WTC11 (cell line): ENCODE measurements at regions not wholly inside any gene's neighbourhood (a gene's known extent, or its start where the extent isn't known, plus 50 kb on each side); places are given as distances from the start of the nearest gene placed in this dataset.

Experiments used
- ATAC-seq: fragments of 200-7000 bp; cut with Tn5 transposase; 2 replicates; pipeline ENCODE4 v1.10.0; 2021; ENCODE audit warnings: mild to moderate bottlenecking, moderate library complexity
- CTCF ChIA-PET: fragments of 300-600 bp; sonication (Branson Sonifier 250); formaldehyde crosslinking; loops from one replicate; lab custom pipeline; 2021; ENCODE audit warnings: antibody characterized with exemption; lab: Charles Lee
- POLR2A ChIA-PET: fragments of 350-600 bp; sonication (Branson Sonifier 250); formaldehyde crosslinking; loops from one replicate; lab custom pipeline; 2021; ENCODE audit warnings: antibody characterized with exemption; lab: Charles Lee
- DNase-seq: peaks from one replicate; pipeline ENCODE4 v3.0.0; 2021; ENCODE audit warnings: low spot score
- H3K27ac Mint-ChIP-seq: 2 replicates; pipeline ENCODE4 v1.8.0; 2021; ENCODE audit warnings: mixed read lengths
- H3K27me3 Mint-ChIP-seq: 2 replicates; pipeline ENCODE4 v1.8.0; 2021; ENCODE audit warnings: low read depth, mild to moderate bottlenecking, moderate library complexity, mixed read lengths
- H3K36me3 Mint-ChIP-seq: 2 replicates; pipeline ENCODE4 v1.8.0; 2021; ENCODE audit warnings: mixed read lengths
- H3K4me1 Mint-ChIP-seq: 2 replicates; pipeline ENCODE4 v1.8.0; 2022; ENCODE audit warnings: mixed read lengths
- H3K4me3 Mint-ChIP-seq: 2 replicates; pipeline ENCODE4 v1.8.0; 2021; ENCODE audit warnings: mild to moderate bottlenecking, moderate library complexity, mixed read lengths
- H3K9me3 Mint-ChIP-seq: 2 replicates; pipeline ENCODE4 v1.8.0; 2021; ENCODE audit warnings: mixed read lengths
- ATF2 ChIP-seq: sonication (generic); formaldehyde crosslinking; IDR thresholded peaks from 2 replicates; pipeline ENCODE4 v1.8.1; 2022; ENCODE audit warnings: low read depth, missing genetic modification reagents, borderline replicate concordance
- EMX1 ChIP-seq: fragments of 250-450 bp; sonication (Bioruptor Pico); IDR thresholded peaks from 2 replicates; pipeline ENCODE4 v1.8.0; 2021; ENCODE audit warnings: mild to moderate bottlenecking
- FOXJ3 ChIP-seq: sonication (generic); formaldehyde crosslinking; IDR thresholded peaks from 2 replicates; pipeline ENCODE4 v1.9.0; 2021; ENCODE audit warnings: missing genetic modification reagents, mild to moderate bottlenecking, borderline replicate concordance
- FOXK1 ChIP-seq: sonication (generic); formaldehyde crosslinking; IDR thresholded peaks from 2 replicates; pipeline ENCODE4 v1.8.0; 2022; ENCODE audit warnings: mild to moderate bottlenecking, moderate library complexity, missing genetic modification reagents
- GABPB1 ChIP-seq: sonication (generic); formaldehyde crosslinking; IDR thresholded peaks from 2 replicates; pipeline ENCODE4 v1.8.1; 2023; ENCODE audit warnings: mild to moderate bottlenecking, missing genetic modification reagents
- HMGXB4 ChIP-seq: sonication (generic); formaldehyde crosslinking; IDR thresholded peaks from 2 replicates; pipeline ENCODE4 v1.8.1; 2023; ENCODE audit warnings: mild to moderate bottlenecking, moderate library complexity, missing genetic modification reagents
- KAT7 ChIP-seq: sonication (generic); formaldehyde crosslinking; IDR thresholded peaks from 2 replicates; pipeline ENCODE4 v1.8.1; 2023; ENCODE audit warnings: missing genetic modification reagents, mild to moderate bottlenecking, borderline replicate concordance
- SMAD3 ChIP-seq: sonication (generic); formaldehyde crosslinking; IDR thresholded peaks from 2 replicates; pipeline ENCODE4 v1.8.0; 2022; ENCODE audit warnings: missing genetic modification reagents, mild to moderate bottlenecking, borderline replicate concordance
- SMAD4 ChIP-seq: sonication (generic); formaldehyde crosslinking; IDR thresholded peaks from 2 replicates; pipeline ENCODE4 v1.8.0; 2022; ENCODE audit warnings: mild to moderate bottlenecking, missing genetic modification reagents
- USF1 ChIP-seq: sonication (generic); formaldehyde crosslinking; IDR thresholded peaks from 2 replicates; pipeline ENCODE4 v1.8.0; 2022; ENCODE audit warnings: mild to moderate bottlenecking, missing genetic modification reagents
- ZNF138 ChIP-seq: sonication (generic); formaldehyde crosslinking; conservative IDR thresholded peaks from 2 replicates; pipeline ENCODE4 v1.8.1; 2022; ENCODE audit warnings: mild to moderate bottlenecking, moderate library complexity, missing genetic modification reagents
- ZNF219 ChIP-seq: sonication (generic); formaldehyde crosslinking; IDR thresholded peaks from 2 replicates; pipeline ENCODE4 v1.8.0; 2023; ENCODE audit warnings: missing genetic modification reagents, mild to moderate bottlenecking, borderline replicate concordance
- ZNF263 ChIP-seq: sonication (generic); formaldehyde crosslinking; IDR thresholded peaks from 2 replicates; pipeline ENCODE4 v1.8.1; 2022; ENCODE audit warnings: low read depth, mild to moderate bottlenecking, moderate library complexity, missing genetic modification reagents
- ZNF317 ChIP-seq: sonication (generic); formaldehyde crosslinking; IDR thresholded peaks from 2 replicates; pipeline ENCODE4 v1.8.1; 2023; ENCODE audit warnings: low read depth, mild to moderate bottlenecking, moderate library complexity, missing genetic modification reagents, borderline replicate concordance
- ZNF396 ChIP-seq: fragments of 250-450 bp; sonication (Bioruptor Pico); IDR thresholded peaks from 2 replicates; pipeline ENCODE4 v1.8.0; 2021; ENCODE audit warnings: mild to moderate bottlenecking, moderate library complexity, borderline replicate concordance
- ZNF423 ChIP-seq: fragments of 250-450 bp; sonication (Bioruptor Pico); IDR thresholded peaks from 2 replicates; pipeline ENCODE4 v2.1.2; 2022; ENCODE audit warnings: mild to moderate bottlenecking, moderate library complexity
- TF ChIP-seq, protein P1 (sequence below): fragments of 250-450 bp; sonication (Bioruptor Pico); IDR thresholded peaks from 2 replicates; pipeline ENCODE4 v1.8.0; 2021; ENCODE audit warnings: mild to moderate bottlenecking
- TF ChIP-seq, protein P2 (sequence below): sonication (generic); formaldehyde crosslinking; IDR thresholded peaks from 2 replicates; pipeline ENCODE4 v1.8.1; 2023; ENCODE audit warnings: mild to moderate bottlenecking, missing genetic modification reagents
- TF ChIP-seq, protein P3 (sequence below): fragments of 250-450 bp; sonication (Bioruptor Pico); IDR thresholded peaks from 2 replicates; pipeline ENCODE4 v2.1.2; 2022; ENCODE audit warnings: mild to moderate bottlenecking, moderate library complexity
- TF ChIP-seq, protein P4 (sequence below): fragments of 250-450 bp; sonication (Bioruptor Pico); IDR thresholded peaks from 2 replicates; pipeline ENCODE4 v1.9.0; 2021; ENCODE audit warnings: mild to moderate bottlenecking, borderline replicate concordance

GRCh38 chr15:38153781-38154180 is 98.9 kb upstream of the SPRED1 start:
- peaks cover 44% of the 10 kb centered on the region for H3K9me3 Mint-ChIP-seq
- H3K4me1 Mint-ChIP-seq: peaks cover 2% of the 10 kb centered on the region
- DNase-seq (no peak), ATAC-seq (no peak)
- no peak overlapping the region for H3K27ac Mint-ChIP-seq
- POLR2A ChIA-PET: interaction anchor here (1.4 kb wide), 1 partner anchor 18 kb away, joined by 4 read pairs; no protein-coding TSS in a partner anchor
- peaks cover 12% of the 10 kb centered on the region for H3K36me3 Mint-ChIP-seq
- H3K4me3 Mint-ChIP-seq: no peak overlapping the region
- TF ChIP-seq, protein P1, sequence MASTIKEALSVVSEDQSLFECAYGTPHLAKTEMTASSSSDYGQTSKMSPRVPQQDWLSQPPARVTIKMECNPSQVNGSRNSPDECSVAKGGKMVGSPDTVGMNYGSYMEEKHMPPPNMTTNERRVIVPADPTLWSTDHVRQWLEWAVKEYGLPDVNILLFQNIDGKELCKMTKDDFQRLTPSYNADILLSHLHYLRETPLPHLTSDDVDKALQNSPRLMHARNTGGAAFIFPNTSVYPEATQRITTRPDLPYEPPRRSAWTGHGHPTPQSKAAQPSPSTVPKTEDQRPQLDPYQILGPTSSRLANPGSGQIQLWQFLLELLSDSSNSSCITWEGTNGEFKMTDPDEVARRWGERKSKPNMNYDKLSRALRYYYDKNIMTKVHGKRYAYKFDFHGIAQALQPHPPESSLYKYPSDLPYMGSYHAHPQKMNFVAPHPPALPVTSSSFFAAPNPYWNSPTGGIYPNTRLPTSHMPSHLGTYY (CRISPR knock-in tag): no peak
- TF ChIP-seq, protein P2, sequence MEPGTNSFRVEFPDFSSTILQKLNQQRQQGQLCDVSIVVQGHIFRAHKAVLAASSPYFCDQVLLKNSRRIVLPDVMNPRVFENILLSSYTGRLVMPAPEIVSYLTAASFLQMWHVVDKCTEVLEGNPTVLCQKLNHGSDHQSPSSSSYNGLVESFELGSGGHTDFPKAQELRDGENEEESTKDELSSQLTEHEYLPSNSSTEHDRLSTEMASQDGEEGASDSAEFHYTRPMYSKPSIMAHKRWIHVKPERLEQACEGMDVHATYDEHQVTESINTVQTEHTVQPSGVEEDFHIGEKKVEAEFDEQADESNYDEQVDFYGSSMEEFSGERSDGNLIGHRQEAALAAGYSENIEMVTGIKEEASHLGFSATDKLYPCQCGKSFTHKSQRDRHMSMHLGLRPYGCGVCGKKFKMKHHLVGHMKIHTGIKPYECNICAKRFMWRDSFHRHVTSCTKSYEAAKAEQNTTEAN (CRISPR knock-in tag): no peak
- no peak for TF ChIP-seq ZNF396 (CRISPR knock-in tag)
- TF ChIP-seq FOXK1 (CRISPR knock-in tag): no peak
- no peak for TF ChIP-seq SMAD3 (CRISPR knock-in tag)
- TF ChIP-seq ZNF138: no peak
- no peak for TF ChIP-seq ZNF219 (CRISPR knock-in tag)
- no peak for TF ChIP-seq ATF2 (CRISPR knock-in tag)
- TF ChIP-seq USF1 (CRISPR knock-in tag): no peak
- TF ChIP-seq SMAD4 (CRISPR knock-in tag): no peak
- TF ChIP-seq, protein P3, sequence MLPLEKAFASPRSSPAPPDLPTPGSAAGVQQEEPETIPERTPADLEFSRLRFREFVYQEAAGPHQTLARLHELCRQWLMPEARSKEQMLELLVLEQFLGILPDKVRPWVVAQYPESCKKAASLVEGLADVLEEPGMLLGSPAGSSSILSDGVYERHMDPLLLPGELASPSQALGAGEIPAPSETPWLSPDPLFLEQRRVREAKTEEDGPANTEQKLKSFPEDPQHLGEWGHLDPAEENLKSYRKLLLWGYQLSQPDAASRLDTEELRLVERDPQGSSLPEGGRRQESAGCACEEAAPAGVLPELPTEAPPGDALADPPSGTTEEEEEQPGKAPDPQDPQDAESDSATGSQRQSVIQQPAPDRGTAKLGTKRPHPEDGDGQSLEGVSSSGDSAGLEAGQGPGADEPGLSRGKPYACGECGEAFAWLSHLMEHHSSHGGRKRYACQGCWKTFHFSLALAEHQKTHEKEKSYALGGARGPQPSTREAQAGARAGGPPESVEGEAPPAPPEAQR (CRISPR knock-in tag): no peak
- TF ChIP-seq EMX1 (CRISPR knock-in tag): no peak
- no peak for TF ChIP-seq GABPB1 (CRISPR knock-in tag)
- no peak for TF ChIP-seq ZNF317 (CRISPR knock-in tag)
- no peaks in the 10 kb centered on the region for H3K27me3 Mint-ChIP-seq
- CTCF ChIA-PET: interaction anchor here (1.2 kb wide), 1 partner anchor 287 kb away, joined by 3 read pairs; no protein-coding TSS in a partner anchor

DNA sequence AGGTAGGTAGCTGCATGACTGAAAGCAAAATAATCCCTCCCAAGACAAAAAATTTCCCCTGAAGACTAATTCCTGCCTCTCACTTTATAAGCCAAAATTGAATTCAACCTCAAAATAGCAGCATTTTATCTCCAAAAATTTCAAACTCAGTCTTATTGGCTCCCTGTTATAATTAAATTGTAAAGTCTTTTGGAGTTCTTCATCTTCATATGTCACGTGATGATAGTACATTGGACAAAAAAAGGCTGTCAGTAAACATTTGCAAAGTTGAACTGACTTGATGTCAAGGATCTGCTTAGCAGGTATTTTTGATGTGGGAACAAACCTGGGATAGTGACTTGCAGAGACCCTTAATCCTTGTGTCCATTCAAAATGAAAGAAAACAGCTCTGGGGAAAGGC is 98.4 kb upstream of the SPRED1 start:
- CTCF ChIA-PET: interaction anchor here (1.2 kb wide), 1 partner anchor 287 kb away, joined by 3 read pairs; no protein-coding TSS in a partner anchor
- H3K9me3 Mint-ChIP-seq: peaks cover 40% of the 10 kb centered on the region
- no peak overlapping the region for H3K27ac Mint-ChIP-seq
- no peaks in the 10 kb centered on the region for H3K27me3 Mint-ChIP-seq
- POLR2A ChIA-PET: interaction anchor here (1.4 kb wide), 1 partner anchor 17 kb away, joined by 4 read pairs; no protein-coding TSS in a partner anchor
- DNase-seq (no peak), ATAC-seq (no peak)
- H3K4me3 Mint-ChIP-seq: no peak overlapping the region
- peaks cover 12% of the 10 kb centered on the region for H3K36me3 Mint-ChIP-seq
- H3K4me1 Mint-ChIP-seq: peaks cover 5% of the 10 kb centered on the region
- TF ChIP-seq HMGXB4 (no peak), ZNF423 (no peak), FOXJ3 (CRISPR knock-in tag) (no peak), KAT7 (CRISPR knock-in tag) (no peak), ZNF263 (no peak)
- TF ChIP-seq, protein P4, sequence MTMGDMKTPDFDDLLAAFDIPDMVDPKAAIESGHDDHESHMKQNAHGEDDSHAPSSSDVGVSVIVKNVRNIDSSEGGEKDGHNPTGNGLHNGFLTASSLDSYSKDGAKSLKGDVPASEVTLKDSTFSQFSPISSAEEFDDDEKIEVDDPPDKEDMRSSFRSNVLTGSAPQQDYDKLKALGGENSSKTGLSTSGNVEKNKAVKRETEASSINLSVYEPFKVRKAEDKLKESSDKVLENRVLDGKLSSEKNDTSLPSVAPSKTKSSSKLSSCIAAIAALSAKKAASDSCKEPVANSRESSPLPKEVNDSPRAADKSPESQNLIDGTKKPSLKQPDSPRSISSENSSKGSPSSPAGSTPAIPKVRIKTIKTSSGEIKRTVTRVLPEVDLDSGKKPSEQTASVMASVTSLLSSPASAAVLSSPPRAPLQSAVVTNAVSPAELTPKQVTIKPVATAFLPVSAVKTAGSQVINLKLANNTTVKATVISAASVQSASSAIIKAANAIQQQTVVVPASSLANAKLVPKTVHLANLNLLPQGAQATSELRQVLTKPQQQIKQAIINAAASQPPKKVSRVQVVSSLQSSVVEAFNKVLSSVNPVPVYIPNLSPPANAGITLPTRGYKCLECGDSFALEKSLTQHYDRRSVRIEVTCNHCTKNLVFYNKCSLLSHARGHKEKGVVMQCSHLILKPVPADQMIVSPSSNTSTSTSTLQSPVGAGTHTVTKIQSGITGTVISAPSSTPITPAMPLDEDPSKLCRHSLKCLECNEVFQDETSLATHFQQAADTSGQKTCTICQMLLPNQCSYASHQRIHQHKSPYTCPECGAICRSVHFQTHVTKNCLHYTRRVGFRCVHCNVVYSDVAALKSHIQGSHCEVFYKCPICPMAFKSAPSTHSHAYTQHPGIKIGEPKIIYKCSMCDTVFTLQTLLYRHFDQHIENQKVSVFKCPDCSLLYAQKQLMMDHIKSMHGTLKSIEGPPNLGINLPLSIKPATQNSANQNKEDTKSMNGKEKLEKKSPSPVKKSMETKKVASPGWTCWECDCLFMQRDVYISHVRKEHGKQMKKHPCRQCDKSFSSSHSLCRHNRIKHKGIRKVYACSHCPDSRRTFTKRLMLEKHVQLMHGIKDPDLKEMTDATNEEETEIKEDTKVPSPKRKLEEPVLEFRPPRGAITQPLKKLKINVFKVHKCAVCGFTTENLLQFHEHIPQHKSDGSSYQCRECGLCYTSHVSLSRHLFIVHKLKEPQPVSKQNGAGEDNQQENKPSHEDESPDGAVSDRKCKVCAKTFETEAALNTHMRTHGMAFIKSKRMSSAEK (CRISPR knock-in tag): no peak
